ENCODE measurements at regions not wholly inside any gene's neighbourhood (a gene's known extent, or its start where the extent isn't known, plus 50 kb on each side); places are given as distances from the start of the nearest gene placed in this dataset.

DNA sequence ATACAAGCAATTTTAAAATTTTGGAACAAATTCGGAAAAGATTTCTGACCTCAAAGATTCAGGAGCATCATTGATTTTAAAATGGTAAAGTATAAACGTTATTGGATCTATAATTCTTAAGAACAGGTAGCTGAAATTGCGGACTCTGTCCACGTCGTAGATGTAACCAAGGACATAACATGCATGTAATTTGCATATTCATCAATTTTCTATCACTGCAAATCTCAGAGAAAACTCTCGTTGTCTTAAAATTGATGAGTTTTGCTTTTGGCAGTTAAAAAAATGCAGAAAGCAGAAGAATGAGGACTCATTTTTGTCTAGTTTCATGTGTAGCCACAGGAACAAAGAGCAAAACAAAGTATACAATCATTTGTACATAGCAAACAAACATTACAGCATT is 1094.4 kb downstream of the SI start:
- TF ChIP-seq, protein P1, sequence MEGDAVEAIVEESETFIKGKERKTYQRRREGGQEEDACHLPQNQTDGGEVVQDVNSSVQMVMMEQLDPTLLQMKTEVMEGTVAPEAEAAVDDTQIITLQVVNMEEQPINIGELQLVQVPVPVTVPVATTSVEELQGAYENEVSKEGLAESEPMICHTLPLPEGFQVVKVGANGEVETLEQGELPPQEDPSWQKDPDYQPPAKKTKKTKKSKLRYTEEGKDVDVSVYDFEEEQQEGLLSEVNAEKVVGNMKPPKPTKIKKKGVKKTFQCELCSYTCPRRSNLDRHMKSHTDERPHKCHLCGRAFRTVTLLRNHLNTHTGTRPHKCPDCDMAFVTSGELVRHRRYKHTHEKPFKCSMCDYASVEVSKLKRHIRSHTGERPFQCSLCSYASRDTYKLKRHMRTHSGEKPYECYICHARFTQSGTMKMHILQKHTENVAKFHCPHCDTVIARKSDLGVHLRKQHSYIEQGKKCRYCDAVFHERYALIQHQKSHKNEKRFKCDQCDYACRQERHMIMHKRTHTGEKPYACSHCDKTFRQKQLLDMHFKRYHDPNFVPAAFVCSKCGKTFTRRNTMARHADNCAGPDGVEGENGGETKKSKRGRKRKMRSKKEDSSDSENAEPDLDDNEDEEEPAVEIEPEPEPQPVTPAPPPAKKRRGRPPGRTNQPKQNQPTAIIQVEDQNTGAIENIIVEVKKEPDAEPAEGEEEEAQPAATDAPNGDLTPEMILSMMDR (IDR thresholded peaks at IDR 0.05; ENCODE audit: low read depth, low read length, missing control alignments): no peak
- no peak for DNase-seq (ENCODE audit: extremely low read depth, low read depth)
- no peak overlapping the region for H3K4me3 ChIP-seq (replicated peaks; ENCODE audit: low read depth, low read length)

DNA sequence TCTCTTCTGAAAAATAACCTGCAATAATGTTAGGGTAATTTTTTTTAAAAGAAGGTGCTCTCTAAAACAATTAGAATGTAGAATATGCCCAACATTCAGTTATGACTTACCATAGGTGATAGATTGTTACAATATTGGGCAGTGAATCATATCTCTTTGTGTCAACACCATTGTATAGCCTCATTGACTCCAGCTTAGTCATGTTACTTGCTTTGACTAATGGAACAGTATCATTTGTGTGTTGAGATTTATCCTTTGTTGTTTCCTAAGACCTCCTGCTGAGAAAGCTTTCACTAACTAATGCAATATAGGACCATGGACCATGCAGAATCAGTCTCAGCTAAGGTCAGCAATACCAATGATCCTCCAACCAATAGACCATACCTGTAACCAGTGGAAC is 1106.4 kb downstream of the SI start:
- TF ChIP-seq, protein P1 (IDR thresholded peaks at IDR 0.05; ENCODE audit: low read depth, low read length, missing control alignments): no peak
- no peak overlapping the region for H3K4me3 ChIP-seq (replicated peaks; ENCODE audit: low read depth, low read length)
- DNase-seq (ENCODE audit: extremely low read depth, low read depth): no peak

DNA sequence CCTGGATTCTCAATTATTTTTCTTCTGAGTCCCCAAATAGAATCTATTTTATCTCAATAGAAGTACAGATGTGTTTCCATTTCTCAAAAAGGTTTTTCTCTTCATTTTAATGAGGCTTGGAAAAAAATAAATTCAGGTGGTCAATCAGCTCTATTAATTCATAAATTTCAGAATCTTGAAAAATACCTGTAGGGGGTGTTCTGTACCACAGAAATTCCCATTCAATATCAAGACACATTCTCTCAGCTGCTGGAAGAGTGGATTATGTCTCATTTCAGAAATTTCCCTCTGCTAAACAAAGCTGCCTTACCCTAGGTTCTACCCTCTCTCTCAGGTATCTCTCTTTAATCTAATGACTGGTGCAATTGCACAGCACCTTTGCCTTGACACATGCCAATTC is 1121.2 kb downstream of the SI start:
- no peak for DNase-seq (ENCODE audit: extremely low read depth, low read depth)
- H3K4me3 ChIP-seq (replicated peaks; ENCODE audit: low read depth, low read length): no peak overlapping the region

DNA sequence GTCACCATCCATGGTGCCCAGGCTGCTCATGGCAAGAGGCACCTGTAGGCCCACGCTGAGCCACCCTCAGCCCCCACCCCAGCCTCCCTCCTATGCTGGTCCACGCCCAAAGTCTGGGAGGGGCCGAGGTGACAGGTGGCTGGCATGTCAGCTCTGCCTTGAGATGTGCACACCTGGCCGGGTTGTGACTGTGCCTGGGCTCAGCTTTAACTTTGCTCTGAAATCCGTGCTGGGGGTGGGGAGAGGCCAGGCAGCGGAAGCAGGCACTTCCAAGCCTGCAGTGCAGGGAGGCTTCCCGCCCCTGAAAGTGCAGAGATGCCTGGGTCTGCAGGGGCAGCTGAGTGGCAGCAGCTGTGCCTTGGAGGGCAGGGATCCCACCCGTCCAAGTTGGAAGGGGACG is 1124.8 kb downstream of the SI start:
- DNase-seq (ENCODE audit: extremely low read depth, low read depth): no peak
- H3K4me3 ChIP-seq (replicated peaks; ENCODE audit: low read depth, low read length): no peak overlapping the region
- TF ChIP-seq, protein P1 (IDR thresholded peaks at IDR 0.05; ENCODE audit: low read depth, low read length, missing control alignments): no peak

More for the DNA sequence above, 1121.2 kb downstream of the SI start:
- TF ChIP-seq, protein P1 (IDR thresholded peaks at IDR 0.05; ENCODE audit: low read depth, low read length, missing control alignments): no peak

DNA sequence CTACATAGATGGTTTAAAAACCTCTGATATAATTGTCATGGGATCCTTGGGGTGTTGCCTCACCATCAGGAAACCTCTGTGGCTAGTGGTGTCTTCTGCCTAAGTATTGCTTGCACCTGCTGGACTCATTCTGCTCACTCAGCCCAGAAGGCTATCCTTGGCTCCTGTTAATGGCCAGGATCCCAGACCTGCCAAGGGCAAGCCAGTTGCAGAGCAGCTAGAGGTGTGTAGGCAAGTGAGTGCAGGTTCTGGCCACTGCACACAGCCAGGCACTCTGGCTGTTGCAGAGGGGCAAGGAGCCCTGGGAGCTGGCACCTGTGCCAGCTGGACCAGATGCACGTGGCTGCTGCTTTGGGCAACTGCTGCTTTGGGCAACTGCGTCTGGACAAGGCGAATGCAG is 1125.8 kb downstream of the SI start:
- DNase-seq (ENCODE audit: extremely low read depth, low read depth): no peak
- no peak overlapping the region for H3K4me3 ChIP-seq (replicated peaks; ENCODE audit: low read depth, low read length)
- TF ChIP-seq, protein P1 (IDR thresholded peaks at IDR 0.05; ENCODE audit: low read depth, low read length, missing control alignments): no peak

DNA sequence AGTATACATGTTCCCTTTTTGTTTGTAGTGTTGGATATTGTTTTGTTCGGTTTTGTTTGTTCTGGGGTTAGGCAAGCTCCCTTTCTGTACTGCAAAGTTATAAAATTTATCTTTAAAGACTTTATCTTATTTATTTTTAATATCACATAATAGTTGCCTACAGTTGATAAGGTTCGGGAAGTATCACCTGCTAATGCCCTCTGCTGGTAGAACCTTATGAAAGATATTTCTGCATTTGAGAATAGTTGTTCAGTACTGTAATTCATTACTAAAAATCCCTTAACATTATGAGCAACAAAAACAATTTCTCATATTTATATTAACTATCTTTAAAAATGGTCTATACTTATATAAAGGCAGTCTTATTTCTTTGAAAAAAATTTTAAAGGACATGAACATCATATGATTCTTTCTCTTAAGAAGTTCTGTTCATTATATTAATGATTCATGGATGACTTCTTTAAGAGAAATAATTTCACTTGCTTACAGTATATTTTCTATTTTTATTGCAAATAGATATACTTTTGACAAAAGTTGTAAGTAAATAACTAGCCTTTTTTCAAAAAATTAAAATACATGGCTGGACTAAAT is 1126.8 kb downstream of the SI start:
- H3K4me3 ChIP-seq (replicated peaks; ENCODE audit: low read depth, low read length): no peak overlapping the region
- TF ChIP-seq, protein P1 (IDR thresholded peaks at IDR 0.05; ENCODE audit: low read depth, low read length, missing control alignments): no peak
- DNase-seq (ENCODE audit: extremely low read depth, low read depth): no peak

DNA sequence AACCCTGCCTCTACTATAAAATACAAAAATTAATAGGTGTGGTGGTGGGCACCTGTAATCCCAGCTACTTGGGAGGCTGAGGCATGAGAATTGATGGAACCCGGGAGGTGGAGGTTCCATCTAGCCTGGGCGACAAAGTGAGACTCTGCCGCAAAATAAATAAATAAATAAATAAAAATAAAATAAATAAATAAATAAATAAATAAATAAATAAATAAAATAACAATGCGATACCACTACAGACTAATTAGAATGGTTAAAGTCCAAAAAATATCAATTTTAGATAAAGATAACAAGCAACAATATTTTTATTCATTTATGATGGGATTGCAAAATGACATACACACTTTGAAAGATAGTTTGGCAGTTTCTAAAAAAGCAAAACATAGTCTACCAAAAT is 1131.5 kb downstream of the SI start:
- DNase-seq (ENCODE audit: extremely low read depth, low read depth): no peak
- H3K4me3 ChIP-seq (replicated peaks; ENCODE audit: low read depth, low read length): no peak overlapping the region
- TF ChIP-seq, protein P1 (IDR thresholded peaks at IDR 0.05; ENCODE audit: low read depth, low read length, missing control alignments): no peak

Measured in HFF-Myc (cell line).